ENCODE measurements at regions not wholly inside any gene's neighbourhood (a gene's known extent, or its start where the extent isn't known, plus 50 kb on each side); places are given as distances from the start of the nearest gene placed in this dataset.

DNA sequence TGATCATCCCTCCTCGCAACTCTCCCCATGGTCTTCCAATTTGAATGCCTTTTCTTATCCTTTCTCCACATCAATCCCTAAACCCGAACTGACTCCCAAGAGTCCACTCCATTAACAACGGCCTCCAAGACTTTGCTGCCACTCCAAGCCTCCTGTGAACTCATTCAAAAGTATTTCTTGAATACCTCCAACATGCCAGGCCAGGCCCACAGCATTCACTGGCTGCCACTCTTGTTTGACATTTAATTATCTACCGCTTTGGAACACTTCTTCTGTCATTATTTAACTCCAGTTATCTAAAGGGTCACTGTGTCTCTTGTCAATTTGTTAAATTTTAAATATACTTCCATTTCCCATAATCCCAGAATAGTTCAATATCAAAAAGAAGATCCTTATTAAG, 378.9 kb downstream of the EFNA5 start:
- no peak for DNase-seq

DNA sequence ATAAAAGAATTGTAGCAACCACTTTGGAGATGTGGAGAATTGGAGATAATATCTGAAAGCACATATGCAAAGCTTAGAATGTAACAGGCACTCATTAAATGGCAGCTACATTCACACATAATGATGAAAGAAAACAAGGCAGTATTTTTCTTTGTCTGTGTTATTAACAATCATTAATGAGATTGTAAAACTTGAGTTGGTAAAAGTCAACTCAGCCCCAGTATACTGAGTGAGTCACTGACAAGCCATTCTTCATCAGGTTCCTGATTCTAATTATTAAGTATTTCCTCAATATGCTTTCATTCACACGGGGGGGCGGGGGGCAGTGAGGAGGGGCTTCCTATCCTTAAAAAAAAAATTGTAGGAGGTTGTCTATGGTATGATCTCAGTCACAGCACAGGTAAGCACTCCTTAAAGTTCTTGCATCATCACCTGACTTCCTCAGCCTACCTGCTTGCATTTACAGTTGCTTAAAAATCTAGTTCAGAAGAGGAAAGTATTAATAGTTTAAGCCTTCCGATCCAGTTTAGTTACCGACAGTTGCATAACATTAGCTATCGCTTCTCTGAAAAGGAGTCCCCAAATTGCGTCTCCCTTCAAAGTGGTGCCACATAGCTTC, 379.8 kb downstream of the EFNA5 start:
- DNase-seq, result no peak

DNA sequence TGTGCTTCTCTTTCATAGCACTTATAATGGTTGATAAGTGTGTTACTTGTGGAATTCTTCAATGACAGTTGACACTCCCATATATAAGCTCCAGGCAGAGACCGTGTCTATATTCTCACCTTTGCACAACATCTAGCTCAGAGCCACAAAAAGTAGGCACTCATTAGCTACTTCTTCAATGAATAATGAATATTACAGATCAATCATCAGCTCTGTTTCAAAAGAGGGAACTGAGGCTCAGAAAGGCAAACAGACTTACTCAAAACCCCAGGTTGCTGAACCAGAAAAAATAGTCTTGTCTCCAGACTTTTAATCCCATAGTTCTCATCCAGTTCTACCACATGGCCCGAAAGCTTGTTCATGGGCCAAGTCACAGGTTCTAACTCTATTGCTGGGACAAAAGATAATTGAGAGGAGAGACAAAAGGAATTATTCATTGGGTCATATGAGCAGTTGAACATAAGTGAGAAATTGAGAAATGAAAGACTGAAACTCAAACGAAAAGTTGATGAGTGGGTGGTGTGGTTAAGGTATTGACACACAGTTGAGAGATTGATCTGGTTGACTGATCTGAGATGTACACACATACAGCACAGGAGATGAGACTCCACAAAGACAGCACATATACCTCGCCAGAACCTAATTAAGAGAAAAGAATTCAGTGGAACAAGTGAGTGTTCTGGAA, 381.6 kb downstream of the EFNA5 start:
- DNase-seq, result no peak

DNA sequence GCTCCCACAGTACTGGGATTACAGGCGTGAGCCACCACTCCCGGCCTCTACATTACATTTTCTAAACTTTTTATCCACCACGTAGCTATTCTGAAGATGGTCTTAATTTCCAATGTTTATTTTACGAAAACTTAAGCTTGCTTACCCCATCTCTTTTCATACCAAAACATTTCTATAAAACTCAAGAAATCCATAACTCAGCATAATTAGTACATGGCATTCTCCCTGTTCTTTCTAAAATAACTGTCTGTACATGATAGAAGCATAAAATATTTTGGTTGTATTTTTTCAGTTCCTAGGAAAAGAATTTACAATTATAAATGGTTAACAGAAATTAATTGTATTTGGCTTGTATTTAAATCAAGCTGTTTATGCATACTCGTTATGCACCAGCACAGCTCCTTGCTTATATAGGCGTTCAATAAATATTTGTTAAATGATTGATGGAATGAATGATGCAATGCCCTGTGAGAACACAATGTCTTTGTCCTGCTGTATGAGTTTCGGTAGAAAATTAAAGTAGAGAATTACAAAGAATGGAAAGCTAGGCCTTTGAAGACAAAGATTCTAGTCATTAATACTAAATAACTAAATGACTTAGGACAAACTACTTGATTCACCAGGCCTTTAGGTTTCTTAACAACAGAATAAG, 384.2 kb downstream of the EFNA5 start:
- DNase-seq, result no peak

DNA sequence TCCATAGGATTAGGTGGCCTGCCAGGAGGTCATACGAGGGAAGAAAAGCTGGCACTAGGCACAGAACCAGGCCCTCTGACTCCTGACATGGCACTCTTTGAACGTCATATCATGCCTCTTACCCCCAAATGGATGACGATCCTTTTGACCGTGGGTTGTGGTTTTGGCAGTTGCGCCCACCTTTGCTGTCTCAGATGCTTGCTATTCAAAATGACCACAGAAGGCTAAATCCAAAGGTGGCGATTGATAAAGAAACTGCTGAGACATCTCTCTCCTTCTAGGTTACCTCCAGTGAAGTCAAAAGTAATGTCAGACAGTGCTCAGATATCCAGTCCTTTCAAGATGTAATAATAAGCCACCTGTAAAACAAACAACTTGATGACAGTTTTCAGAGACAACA, 385.0 kb downstream of the EFNA5 start:
- DNase-seq, result no peak

DNA sequence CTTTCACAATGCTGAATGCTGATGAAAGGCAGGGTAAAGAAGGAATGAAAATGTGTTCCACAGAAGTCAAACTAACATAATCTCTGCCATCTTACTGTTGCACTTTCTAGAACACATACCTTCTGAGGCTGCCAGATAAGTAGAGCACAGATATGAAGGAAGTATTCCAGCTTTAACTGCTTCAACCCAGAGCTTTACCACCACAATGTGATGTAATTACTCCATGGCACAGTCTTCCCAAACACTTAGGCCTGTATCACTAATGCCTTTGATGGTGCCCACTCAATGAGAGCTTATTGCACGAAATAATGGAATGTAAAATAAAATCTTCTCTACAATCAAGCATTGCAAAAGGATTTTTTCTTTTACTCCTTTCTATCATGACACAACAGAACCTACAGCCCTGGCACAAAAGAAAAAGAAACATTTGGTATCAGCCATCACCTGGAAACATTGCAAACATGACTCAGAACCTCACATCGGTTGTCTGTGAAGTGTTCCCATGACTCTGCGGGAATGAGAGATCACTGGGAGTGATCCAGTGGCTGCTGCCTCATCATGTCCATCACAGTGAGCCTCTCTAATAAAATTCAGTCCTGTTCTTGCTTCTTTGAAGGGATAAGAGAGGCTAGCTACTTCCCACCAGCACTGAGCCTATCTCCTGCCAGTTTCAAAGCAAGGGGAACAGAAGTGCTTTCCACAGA, 385.8 kb downstream of the EFNA5 start:
- DNase-seq, result no peak

DNA sequence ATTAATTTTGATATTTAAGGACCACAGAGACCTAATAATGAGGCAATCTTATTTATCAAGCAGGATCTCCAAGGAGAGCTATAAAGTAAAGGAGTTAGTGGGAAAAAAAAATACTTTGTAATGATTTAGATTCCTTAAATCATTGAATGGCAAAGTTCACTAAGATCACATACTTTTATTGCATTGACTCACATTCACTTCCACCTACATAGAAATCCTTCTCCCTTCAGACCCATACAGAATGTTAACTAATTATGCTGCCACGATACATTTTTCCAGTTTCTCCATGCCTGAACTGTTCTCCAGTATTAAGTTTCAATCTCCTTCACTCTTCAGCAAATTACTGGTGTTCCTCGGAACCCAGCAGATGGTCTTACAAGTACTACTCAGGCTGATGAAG, 388.7 kb downstream of the EFNA5 start:
- DNase-seq, result no peak

DNA sequence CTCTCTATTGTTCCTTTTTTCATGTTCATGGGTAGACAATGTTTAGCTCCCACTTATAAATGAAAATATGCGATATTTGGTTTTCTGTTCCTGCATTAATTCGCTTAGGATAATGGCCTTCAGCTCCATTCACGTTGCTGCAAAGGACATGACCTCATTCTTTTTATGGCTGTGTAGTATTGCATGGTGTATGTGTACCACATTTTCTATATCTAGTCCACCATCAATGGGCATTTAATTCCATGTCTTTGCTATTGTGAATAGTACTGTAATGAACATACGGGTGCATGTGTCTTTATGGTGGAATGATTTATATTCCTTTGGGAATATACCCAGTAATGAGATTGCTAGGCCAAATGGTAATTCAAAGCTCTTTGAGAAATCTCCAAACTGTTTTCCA, 392.0 kb downstream of the EFNA5 start:
- DNase-seq, result no peak

DNA sequence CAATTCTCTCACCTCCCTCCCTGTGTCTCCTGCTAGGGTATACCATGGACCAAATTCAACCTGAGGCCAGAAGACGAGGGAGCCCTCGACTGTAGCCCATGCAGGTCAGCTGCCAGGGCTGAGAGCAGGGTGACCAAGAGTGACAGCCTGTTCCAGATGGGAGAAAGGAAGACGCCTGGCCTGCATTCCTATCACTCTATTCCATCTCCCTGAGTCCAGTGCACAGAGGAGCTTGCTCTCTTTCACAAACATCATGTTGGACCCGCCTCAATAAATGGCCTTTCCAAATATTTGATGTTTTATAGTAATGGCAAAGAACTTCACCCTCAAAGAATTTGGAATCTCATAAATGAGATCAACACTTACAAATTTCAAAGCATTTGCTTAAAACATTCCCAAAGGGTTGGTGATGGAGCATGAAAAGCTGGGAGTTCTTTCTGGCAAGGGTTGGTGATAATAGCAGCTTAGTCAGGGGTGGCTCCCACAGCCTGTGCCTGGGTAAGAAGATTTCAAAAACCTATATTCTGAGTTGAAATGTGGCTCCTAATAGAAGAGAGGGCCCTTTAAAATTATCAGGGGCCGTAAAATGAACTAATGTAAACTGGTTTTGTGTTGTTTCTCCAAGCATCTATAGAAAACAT, 393.1 kb downstream of the EFNA5 start:
- no peak for DNase-seq

DNA sequence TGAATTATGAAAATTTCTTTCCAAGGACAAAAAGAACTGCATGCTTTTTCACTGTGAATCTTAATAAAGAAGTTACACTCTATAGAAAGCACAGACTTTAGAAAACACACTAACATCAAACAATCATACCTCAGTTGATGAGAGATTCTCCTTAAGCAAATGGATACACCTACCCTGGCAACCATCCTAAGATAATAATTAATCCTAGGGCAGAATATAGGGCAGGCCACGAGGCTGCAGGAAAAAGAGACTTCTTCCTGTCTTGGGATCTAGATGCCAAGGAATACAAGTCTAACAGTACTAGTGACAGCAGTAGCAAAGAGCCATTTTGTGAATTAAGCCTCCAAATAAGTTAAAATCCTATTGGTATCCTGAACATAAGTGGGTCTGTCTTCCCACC, 395.4 kb downstream of the EFNA5 start:
- no peak for DNase-seq

DNA sequence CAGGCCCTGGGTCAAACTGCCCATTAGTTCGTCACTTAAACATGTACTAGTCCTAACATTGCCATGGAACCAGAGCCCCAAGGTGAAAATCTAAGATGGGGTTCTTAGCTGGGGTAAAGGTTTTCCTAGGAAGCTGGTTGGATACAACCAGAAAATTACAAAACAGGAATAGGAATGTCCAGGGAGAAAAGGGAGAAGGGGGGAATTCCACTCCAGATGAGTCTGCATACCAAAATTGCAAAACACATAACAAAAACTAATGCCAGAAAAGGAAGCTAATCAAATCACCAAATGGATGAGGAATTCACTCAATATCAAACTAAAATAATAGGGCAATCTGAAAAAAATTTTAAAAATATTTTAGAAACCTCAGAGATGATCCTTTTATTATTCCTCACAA, 396.2 kb downstream of the EFNA5 start:
- no peak for DNase-seq

DNA sequence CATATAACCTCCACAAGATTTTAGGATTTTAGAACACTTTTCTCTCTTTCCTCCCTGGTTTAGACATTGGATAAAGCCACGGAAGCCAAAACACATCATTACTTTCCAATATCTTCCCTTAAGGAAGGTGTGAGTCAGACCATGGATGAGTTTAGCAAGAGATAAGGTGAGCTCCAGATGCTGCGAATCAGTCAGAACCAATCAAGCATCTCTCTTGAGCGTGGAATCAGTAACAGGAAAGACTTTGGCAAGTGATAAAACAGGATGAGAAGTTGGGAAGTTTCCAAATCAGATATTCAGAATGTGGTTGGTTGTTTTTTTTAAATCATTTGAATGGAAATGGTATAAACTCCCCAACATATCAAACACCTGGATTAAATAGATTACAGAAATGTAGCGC, 397.8 kb downstream of the EFNA5 start:
- DNase-seq, result no peak

DNA sequence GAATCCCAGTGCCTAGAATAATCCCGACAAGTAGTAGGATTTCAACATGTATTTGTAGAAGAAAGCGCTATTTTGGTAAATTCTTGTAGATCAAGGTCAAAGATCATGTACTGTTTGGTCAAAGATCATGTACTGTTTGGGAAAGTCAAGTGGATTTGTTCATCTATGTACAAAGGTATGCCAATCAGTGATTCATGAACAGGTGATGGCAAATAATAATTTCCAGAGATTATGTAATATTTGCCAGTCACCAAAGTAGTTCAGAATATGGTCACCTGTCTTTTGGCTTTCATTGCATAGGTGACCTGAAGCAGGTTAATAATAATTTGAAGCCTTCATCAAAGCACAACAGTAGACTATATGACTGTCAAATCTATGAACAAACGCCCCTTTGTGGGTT, 398.2 kb downstream of the EFNA5 start:
- DNase-seq, result no peak

DNA sequence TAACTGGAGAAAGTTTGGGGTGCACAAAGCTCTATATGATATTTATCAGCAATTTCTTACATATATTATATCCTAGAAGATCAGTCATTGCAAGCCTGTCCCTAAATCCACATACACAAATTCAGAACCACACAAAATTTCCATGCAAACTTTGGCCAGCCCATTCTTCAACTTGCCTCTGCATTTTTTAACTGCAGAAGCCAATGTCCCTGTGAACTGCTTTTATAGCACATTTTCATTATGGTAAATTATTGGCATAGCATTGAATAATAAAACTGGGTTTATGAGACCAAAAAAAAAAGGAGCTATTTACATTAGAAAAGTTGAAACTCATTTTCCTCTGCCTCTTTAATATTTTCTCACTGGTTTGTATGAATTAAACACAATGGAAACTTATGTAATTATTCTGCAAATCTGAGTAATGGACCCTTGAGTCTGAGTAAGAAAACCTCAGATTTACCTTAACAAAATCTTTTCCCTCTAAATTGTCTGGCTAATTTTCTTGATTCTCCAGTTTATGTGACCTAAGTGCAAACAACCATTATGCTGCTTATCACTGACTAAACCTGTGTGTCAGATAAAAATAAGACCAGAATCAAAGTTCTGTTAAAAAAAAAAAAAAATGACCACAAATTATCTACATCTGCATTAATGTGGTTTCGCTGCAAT, 398.9 kb downstream of the EFNA5 start:
- DNase-seq, result no peak

DNA sequence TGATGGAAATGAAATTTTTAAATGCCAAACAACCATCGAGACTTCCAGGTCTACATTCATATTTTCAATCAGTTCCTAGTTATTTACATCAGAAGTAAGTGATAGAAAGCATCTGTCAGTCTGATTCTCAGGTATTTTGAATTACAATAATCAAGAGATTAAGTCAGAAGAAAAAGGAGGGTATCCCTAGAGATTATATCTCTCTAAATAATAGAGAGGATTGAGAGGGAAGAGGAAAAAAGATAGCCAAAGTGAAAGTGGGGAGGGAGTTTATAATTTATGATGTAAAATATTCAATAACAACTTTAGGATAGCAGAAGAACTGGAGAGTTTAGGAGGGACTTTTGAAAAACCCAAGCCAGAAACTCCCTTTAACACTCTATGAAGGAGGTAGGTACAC, 400.2 kb downstream of the EFNA5 start:
- no peak for DNase-seq

DNA sequence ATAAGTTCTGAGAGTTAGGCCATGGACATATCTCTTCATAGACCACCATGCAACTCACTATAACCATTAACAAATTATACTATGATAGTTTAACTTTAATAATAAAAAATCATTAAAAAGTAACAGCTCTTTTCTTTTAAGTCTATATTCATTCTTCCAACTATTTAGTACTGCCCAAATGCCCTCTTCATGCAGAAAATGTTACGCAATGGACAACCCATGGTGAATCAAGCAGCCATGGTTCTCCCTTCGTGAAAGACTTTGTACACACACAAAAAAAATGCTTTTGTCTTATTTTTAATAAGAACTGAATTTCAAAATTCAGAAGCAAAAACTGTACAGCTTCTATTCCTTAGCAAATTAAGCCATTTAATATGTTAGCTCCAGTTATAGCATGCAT, 401.1 kb downstream of the EFNA5 start:
- no peak for DNase-seq

DNA sequence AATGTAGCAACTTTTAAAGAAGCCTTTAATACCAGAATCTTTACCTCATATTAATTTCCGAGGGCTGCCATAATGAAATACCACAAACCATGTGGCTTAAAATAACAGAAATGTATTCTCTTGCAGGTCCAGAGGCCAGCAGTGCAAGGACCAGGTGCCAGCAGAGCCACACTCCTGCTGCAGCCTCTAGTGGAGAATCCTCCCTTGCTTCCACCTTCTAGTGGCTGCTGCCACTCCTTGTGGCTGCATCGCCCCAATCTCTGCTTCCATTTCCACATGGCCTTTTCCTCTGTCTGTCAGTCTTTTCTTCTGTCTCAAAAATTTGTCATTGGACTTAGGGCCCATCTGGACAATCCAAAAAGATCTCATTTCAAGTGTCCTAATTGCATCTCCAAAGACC, 401.5 kb downstream of the EFNA5 start:
- no peak for DNase-seq

DNA sequence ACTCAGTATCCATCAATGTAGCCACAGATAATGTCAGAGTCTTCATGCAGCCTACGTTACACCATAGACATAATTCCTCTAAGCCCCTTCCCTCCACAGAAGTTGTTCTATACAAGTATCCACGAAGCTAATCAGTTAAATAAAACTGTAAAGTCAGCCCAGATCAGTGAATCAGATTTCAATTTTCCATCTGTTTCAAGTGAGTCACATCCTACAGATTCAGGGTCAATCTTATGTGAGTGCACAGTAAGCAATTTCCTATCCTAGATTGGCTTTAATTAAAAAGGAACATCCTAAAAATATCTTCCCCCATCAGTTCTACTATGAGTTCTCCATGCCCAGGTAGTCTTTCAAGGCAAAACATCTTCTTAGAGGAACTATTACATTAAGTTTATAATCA, 402.5 kb downstream of the EFNA5 start:
- DNase-seq, result no peak

DNA sequence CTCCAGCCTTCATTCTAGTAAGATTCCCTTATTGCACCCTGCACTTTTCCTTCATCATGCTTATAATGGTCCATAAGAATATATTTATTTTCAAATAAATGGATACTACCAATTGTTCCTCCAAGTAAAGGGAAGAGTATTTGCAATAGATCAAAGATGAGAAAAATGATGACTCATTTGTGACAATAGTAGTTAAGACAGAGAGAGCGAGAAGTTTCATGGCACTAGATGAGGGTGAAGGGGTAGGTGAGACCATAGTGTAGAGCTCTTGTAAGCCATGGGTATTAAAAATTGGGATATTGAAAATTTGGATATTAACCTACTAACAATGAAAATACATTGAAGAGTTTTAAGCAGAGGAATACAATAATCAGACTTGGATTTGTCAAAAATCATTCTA, 404.6 kb downstream of the EFNA5 start:
- DNase-seq, result no peak

DNA sequence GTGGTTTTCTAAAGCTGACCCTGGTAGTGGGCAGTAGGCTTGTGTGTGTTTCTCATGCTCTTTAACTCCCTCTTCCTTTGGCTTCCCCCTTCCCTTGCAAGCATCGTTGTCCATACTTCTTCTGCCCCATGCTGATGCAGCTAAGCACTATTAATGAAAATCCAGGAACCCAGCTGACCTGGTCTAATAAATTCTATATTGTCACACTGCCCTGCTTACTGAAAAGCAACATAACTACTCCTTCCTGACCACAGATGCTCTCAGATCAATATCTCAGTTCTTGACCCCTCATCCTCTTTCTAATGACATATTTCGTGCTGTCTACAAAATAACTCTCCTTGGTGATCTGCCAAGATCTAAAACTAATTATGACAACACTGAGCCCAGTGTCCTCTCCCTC, 405.5 kb downstream of the EFNA5 start:
- DNase-seq, result no peak

DNA sequence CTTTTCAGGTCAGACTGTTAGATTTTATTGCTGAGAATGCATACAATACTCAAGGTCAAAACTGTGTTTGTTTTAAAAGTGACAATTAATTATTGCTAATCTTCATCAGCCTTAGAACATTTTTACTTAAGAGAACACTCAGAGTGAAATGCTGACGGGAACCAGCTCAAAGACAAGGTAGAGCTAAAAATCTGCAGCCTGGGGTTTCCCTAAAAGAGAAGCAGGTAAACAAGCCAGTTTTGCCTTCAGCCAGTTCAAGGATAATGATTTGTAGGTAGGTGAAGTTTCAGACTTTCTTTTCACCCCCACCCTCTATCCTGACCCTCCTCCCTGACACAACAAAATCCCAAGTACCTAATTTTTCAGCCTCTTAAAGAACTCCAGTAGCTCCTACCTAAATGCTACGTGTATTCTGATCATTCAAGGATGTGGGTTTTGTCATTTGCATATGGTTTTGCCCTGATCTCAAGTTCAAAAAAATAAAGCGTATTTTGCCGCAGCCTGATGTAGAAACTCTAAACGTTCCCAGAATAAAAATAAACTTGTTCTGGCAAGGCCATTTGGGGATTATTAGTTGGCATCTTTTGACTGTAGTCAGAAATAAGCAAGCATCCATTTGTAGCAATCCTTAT, 407.2 kb downstream of the EFNA5 start:
- DNase-seq, result no peak

DNA sequence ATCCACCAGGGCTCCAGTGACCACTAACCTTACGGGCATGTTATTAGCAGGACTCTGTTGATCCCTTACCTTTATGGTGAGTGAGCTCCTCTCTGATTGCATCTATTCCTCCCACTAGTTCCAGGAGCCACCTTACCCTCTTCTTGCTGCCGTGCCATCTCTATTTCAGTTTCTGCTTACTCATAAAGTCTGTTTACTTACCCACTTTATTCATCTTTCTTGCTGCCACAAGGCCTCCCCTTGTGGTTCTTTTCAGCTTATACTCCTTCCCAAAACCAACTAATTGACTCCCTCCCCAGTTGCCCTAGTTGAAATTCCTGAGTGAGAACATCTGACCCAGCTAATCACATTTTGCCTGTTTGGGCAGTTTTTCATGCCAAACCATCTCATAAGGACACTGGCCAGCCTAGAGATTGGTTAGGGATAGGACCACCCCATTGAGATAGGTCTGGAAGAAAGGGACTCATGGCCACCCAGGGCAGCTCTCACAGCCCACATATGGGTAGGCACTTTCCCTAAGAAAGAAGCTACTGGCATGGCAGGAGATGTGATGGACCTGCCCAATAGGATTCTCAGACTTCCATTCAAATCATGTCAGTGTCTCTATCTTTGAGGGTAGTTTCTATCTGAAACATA, 412.7 kb downstream of the EFNA5 start:
- no peak for DNase-seq
